GF-D8 (cell line): ENCODE measurements at regions not wholly inside any gene's neighbourhood (a gene's known extent, or its start where the extent isn't known, plus 50 kb on each side); places are given as distances from the start of the nearest gene placed in this dataset.

ENCODE experiments used
- DNase-seq: peaks from one replicate; lab custom pipeline; 2025; lab: John Stamatoyannopoulos, UW

- no peak for DNase-seq
Observed at GRCh38 chr2:215716956-215717355, 281.1 kb upstream of the FN1 start.

GRCh38 chr2:215712871-215713790, 277.3 kb upstream of the FN1 start:
- DNase-seq: no peak

GRCh38 chr2:215712219-215712868, 276.5 kb upstream of the FN1 start:
- no peak for DNase-seq

GRCh38 chr2:215711471-215712034, 275.7 kb upstream of the FN1 start:
- DNase-seq: no peak

- DNase-seq: no peak
Observed at GRCh38 chr2:215707608-215708007, 271.7 kb upstream of the FN1 start.

GRCh38 chr2:215705771-215706361, 270.0 kb upstream of the FN1 start:
- DNase-seq: no peak

GRCh38 chr2:215705281-215705680, 269.4 kb upstream of the FN1 start:
- DNase-seq: no peak

- DNase-seq: no peak
Observed at GRCh38 chr2:215702116-215702902, 266.4 kb upstream of the FN1 start.

- DNase-seq: no peak
Observed at GRCh38 chr2:215699700-215700538, 264.1 kb upstream of the FN1 start.

GRCh38 chr2:215699018-215699417, 263.1 kb upstream of the FN1 start:
- DNase-seq: no peak

GRCh38 chr2:215698566-215698965, 262.7 kb upstream of the FN1 start:
- DNase-seq: no peak

- DNase-seq: no peak
Observed at GRCh38 chr2:215697496-215697895, 261.6 kb upstream of the FN1 start.

GRCh38 chr2:215697003-215697402, 261.1 kb upstream of the FN1 start:
- DNase-seq: no peak

GRCh38 chr2:215695861-215696260, 260.0 kb upstream of the FN1 start:
- no peak for DNase-seq

- no peak for DNase-seq
Observed at GRCh38 chr2:215693999-215694580, 258.2 kb upstream of the FN1 start.

GRCh38 chr2:215693193-215693998, 257.5 kb upstream of the FN1 start:
- DNase-seq: no peak

- DNase-seq: no peak
Observed at GRCh38 chr2:215692387-215693079, 256.7 kb upstream of the FN1 start.

GRCh38 chr2:215691346-215691745, 255.5 kb upstream of the FN1 start:
- no peak for DNase-seq
